ENCODE measurements at regions not wholly inside any gene's neighbourhood (a gene's known extent, or its start where the extent isn't known, plus 50 kb on each side); places are given as distances from the start of the nearest gene placed in this dataset.

DNA sequence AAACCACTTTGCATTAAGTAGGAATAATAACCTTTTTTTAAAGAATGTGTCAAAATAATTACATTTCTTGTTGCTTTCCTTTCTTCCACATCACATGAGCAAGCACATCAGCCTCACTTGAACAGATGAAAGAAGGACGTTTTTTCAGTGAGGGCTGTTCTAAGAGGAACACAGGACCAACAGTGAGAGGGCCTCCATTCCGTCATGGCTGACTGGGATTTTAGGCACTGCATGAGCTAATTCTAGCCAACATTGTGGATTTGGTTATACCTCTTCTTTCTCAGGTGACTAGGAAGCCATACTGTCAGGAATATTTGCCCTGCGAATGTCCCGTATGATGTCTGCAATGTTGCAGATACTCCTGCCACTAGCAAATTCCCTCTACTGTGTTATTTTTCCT, 87.6 kb downstream of the LINC00237 start:
- H3K4me3 ChIP-seq (ENCODE audit: low read length), result no peak overlapping the region
- no peak for DNase-seq (ENCODE audit: low read depth)
- TF ChIP-seq, protein P1, sequence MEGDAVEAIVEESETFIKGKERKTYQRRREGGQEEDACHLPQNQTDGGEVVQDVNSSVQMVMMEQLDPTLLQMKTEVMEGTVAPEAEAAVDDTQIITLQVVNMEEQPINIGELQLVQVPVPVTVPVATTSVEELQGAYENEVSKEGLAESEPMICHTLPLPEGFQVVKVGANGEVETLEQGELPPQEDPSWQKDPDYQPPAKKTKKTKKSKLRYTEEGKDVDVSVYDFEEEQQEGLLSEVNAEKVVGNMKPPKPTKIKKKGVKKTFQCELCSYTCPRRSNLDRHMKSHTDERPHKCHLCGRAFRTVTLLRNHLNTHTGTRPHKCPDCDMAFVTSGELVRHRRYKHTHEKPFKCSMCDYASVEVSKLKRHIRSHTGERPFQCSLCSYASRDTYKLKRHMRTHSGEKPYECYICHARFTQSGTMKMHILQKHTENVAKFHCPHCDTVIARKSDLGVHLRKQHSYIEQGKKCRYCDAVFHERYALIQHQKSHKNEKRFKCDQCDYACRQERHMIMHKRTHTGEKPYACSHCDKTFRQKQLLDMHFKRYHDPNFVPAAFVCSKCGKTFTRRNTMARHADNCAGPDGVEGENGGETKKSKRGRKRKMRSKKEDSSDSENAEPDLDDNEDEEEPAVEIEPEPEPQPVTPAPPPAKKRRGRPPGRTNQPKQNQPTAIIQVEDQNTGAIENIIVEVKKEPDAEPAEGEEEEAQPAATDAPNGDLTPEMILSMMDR (IDR thresholded peaks at IDR 0.05; ENCODE audit: insufficient read depth, low read depth, low read length, missing control alignments), result no peak

DNA sequence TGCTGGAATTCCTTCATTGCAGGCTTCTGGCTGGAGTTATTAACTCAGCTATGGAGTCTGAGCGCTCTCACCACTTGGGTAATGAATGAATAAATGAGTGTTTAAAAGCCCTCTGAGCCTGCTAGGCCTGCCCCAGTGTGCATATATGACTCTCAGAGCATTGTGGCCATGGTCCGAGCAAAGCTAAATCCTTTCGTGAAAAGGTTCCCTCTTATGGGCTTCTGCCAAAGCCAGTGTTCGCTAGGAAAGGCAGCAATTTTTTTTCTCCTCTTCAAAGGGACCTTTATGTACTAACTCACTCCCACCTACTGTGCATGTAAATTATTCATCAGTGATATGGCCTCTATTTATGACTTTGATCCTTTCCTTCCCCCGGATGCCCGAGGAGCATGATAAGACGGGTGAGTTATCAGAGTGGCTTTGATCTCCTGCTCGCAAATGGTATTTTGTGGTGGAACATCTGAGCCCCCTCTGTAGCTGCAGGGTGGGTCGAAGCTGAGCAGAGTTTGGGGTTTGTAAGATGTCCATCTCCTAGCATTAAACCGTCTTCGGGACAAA, 88.6 kb downstream of the LINC00237 start:
- H3K4me3 ChIP-seq (ENCODE audit: low read length), result no peak overlapping the region
- TF ChIP-seq, protein P1 (IDR thresholded peaks at IDR 0.05; ENCODE audit: insufficient read depth, low read depth, low read length, missing control alignments), result no peak
- DNase-seq (ENCODE audit: low read depth), result no peak

DNA sequence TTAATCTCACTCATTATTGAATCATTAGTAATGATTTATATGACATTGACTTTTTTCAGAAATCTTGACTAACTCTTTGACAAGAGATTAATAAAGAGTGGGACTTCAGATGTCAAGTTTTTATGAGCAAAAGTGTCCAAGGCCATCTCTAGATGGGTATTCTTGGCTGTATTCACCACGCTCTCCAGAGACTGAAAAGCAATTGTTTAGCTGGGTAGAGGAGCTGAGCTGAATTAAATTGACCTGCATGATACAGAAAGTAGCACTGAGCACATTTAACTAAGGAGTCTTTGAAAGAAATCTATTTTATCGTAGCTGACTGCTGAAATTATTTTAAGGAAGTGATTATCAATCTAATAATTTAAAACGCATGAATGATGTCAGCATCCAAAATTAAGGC, 89.4 kb downstream of the LINC00237 start:
- TF ChIP-seq, protein P1 (IDR thresholded peaks at IDR 0.05; ENCODE audit: insufficient read depth, low read depth, low read length, missing control alignments), result no peak
- no peak overlapping the region for H3K4me3 ChIP-seq (ENCODE audit: low read length)
- DNase-seq (ENCODE audit: low read depth), result no peak

DNA sequence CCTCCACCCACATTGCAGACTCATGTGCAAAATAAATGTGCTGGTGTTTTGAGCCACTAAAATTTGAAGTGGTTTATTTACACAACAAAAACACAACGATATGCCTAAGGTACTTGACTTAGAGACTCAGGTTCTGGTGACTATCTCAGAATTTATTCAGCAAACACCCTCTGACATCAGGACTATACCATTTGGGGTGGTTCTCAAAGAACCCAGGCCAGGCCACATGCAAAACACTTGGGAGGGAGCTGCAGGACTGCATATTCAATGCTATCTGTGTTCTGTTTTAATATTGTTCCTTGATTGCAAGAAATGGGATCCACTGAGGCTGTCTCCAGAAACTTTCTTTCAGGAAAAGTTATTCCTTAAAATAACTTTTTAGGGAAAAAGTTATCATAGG, 91.6 kb downstream of the LINC00237 start:
- H3K4me3 ChIP-seq (ENCODE audit: low read length), result no peak overlapping the region
- DNase-seq (ENCODE audit: low read depth), result no peak
- TF ChIP-seq, protein P1 (IDR thresholded peaks at IDR 0.05; ENCODE audit: insufficient read depth, low read depth, low read length, missing control alignments), result no peak

DNA sequence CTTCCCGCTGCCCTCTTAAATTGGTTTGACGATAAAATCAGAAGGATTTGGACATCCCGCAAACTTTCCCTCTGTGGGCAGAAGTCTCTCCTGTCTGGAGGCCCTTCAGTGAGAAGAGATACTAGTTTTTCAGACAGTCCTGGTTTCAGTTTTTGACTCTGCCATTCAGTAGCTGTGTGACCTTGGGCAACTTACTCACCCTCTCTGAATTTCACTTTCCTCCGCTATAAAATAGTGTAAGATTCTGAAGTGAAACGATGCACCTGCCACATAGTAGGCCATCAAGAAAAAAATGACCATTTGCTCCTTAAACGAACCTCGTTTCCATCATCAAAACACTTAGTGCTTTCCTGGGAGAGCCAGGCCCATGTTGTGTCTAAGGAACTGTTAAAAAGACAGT, 97.2 kb downstream of the LINC00237 start:
- H3K4me3 ChIP-seq (ENCODE audit: low read length), result no peak overlapping the region
- TF ChIP-seq, protein P1 (IDR thresholded peaks at IDR 0.05; ENCODE audit: insufficient read depth, low read depth, low read length, missing control alignments), result no peak

DNA sequence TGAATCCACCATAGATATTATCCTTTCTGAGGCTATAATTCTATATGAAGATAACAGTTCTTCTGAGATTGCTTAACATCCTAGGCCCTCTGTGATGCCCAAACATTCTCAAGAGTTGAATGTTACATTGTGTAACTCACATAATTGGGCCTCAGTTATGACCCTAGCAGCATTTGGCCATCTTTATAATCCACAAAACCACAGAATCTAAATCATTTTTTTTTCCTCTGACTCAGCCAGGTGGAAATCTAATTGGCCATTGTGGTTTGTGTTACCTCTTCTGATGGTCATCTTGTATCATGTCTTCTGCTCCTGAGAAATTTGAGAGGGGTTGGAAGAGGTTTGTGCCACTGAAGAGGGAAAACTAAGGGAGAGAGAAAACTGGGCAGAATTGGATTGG, 99.5 kb downstream of the LINC00237 start:
- no peak overlapping the region for H3K4me3 ChIP-seq (ENCODE audit: low read length)
- no peak for DNase-seq (ENCODE audit: low read depth)
- TF ChIP-seq, protein P1 (IDR thresholded peaks at IDR 0.05; ENCODE audit: insufficient read depth, low read depth, low read length, missing control alignments), result no peak

More for the DNA sequence above, 97.2 kb downstream of the LINC00237 start:
- DNase-seq (ENCODE audit: low read depth), result no peak

DNA sequence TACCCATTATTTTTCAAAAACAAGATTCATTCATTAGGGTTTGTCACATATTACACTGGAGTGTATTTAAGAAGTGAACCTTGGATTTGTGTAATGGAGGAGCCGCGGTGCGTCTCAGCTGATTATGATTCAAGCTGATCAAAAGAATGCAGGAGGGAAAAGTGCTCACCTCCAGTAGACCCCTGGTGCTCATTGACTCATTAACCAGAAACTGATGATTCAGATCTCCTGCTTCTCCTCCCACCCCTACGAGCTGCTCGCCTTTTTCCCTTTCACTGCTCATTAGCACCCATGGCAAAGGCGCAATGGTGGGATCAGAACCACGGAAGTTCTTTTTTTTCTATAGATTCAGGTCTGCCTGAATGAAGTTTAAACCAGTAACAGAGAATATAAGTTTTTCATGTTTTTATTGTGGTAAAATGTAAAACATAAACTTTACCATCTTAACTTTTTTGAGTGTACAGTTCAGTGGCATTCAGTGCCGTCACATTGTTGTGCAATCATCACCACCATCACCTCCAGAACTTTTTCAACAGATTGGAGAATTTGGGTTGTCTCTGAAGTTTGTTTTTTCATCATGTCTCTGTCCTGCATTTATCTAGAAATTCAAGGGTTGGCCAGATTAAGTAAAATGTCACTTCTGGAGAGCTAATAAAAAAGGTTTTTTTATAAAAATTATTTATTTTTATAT, 101.6 kb downstream of the LINC00237 start:
- DNase-seq (ENCODE audit: low read depth), result no peak

More for the DNA sequence above, 101.6 kb downstream of the LINC00237 start:
- TF ChIP-seq, protein P1 (IDR thresholded peaks at IDR 0.05; ENCODE audit: insufficient read depth, low read depth, low read length, missing control alignments), result no peak
- no peak overlapping the region for H3K4me3 ChIP-seq (ENCODE audit: low read length)
